MV-4-11 (cell line): ENCODE measurements at regions not wholly inside any gene's neighbourhood (a gene's known extent, or its start where the extent isn't known, plus 50 kb on each side); places are given as distances from the start of the nearest gene placed in this dataset.
"Not testable (repeated sequence)": the region's sequence is repeated elsewhere in the genome, so short reads cannot be mapped to it uniquely, and the experiment has no call there.

ENCODE experiments used
- DNase-seq: peaks from one replicate; lab custom pipeline; 2025; lab: John Stamatoyannopoulos, UW

DNA sequence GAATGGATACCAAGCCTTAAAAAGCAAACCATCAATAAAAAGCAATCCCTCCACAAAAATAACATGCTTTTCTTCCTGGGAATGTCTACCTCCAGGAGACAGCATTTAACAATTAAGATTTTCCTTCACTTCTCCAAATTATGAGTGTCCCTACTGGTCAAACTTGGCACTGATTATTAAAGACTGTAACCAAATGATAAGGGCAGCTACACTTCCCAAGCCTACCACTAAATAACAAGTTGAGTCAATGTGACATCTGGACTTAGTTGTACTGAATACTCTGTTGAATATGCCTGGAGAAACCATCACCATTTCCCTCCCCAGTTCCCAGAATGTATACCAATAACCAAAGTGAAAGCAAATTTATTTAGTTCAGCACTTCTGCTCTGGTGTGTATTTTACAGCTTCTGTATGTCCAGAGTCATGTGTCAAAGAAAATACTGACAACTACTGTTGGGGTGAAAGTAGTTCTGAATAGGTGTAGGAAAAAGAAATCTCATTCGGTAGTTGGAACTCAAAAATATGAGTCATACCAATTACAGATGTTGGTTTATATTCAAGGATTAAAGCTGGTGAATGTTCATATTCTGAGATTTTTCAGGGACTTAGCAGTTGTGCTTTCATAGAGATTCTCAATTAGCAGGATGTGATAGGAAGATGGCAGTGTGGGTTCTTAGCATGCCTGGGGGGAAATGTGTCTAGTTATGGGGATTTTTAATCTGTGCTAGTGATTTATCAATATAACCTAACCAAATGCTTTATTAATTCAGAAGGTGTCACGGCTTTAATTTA lies 1291.6 kb upstream of the GYPC start:
- no peak for DNase-seq

DNA sequence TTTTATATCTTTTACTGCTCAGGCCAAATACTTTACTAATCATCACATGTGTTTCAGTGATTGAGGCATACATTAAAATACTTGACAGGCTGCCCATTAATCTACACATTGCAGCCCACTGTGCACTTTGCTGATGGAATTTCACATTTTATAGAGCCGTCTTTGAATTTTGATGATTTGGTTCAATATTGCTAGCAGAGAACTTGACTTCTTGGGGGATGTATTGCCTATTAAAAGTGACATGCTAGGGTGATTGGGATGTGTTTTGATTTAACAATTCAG lies 1291.0 kb upstream of the GYPC start:
- no peak for DNase-seq

DNA sequence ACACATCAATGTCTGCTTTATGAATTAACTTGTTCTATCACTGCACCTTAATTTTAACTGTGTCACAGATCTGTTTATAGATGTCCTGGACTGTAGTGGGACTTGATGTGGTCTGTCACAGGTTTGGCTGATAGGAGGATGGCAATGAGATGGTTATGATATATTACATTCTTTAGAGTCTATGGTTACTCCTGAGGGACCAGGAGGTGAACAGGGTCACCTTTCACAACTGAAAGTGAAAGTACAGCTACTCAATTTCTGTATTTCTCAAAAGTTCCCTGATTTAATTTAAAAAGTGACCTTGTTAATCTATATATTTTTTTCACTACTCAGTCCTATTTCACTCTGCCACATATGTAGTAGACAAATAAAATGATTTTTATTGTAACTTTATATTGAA lies 1284.1 kb upstream of the GYPC start:
- no peak for DNase-seq

DNA sequence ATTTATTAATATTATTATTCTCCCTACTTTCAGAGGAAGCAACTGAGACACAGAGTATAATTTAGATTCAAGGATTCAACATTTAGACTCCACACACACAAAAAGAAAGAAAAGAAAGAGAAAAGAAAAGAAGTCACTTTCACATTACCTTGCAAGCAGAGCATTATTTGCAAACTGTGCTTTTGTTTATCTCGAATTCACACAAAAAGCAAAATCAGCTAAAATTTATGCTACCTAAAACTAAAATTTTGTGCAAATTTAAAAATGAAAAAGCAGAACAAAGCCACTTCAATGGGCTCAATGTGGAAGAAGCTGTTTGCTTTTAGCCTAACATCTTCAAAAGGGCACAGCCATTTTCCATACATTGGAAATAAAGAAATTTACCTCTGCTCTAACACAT lies 1282.7 kb upstream of the GYPC start:
- no peak for DNase-seq

DNA sequence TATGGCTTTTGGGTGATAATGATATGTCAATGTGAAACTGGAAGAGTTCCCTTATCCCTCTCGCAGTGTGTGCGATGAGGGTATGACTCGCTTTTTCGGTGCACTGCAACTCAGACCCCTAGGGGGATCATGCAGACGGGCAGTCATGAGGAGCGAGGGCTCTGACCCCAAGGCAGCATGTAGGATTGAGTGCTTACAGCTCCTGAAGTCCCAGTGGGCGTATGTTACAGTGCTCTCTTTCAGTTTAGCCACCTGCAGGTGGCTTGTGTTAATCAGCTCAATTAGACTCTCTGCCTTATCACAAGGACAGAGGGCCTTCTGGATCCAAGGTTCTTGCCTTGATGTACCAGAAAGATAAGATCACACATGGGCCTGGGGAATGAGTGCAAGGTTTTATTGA lies 1269.9 kb upstream of the GYPC start:
- DNase-seq = no peak

DNA sequence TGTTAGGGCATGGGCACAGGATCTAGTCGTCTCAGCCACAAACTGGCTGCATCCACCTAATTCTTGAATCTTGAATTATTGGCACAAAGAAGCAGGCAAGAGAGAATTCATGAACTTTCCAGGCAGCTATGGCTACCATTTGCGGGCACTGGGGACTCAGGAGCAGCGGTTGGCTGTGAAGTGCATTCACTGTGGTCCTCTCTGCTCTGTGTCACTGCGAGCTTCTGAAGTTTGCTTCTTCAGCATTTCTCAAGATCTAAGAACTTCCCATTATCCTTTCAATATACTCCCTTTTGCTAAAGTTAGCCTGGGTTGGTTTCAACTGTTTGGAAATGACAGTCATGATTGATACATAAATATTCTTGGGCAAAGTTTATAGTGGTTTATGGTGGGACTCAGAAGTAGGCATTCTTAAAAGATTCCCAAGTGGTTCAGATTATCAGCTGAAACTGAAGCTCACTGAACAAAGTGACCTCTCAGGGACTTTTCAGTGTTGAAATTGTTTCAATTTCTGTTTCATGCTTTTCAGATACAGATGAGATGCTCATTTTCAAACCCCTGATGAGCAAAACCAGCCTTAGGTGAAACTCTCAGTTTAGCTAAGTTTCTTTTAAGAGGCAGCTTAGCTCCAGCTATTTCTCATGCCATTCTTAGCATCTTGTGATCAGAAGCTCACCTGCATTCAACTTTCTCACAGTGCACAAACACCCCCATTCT lies 1258.3 kb upstream of the GYPC start:
- DNase-seq = no peak

DNA sequence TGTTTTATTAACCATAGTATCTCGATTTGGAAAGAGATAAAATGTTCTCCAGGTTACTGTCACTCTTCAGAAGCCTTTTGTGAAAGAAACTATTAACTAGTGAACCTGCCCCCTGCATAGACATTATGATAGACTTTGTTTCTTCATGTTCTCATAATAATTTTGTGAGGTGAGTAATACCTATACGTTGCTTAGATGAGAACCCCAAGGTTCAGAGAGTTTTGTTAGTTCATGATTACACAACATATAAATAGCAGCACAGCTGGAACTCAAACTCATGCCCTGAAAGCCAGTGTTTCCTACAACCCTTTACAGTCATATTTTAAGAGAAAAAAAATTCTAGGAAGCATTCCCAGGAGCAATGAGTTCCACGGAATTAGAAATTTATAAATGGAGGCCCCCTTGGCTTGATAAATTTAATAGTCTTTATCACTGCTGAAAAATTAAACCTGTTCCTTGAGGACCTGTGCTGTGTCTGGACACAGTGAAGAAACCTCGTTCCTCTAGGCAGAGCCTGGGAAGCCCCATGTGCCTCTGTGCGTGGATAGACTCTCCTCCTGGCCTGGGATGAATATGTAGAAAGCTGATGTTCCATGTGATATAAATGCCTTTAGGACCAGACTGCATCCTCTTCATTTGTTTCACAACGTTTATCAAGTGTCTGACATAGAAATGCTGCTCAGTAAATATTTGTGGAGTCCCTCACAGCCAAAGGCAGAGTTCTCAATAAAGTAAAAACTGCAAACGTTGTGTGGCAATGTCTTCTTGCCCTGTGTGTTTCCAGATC lies 1257.0 kb upstream of the GYPC start:
- DNase-seq = no peak

DNA sequence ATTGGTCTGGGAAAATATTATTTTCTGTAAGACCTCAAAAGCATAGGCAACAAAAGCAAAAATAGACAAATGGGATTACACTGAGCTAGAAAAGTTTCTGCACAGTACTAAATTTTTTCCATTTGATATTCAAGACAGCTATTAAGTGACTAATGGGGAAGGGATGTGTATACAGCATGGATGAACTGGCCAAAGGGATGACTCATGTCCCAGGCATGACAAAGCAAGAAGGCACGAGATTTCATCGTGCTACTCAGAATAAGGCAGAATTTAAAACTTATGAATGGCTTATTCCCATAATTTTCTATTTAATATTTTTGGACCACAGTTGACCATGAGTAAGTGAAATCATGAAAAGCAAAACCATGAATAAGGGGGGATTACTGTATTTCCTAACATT lies 1250.1 kb upstream of the GYPC start:
- no peak for DNase-seq

DNA sequence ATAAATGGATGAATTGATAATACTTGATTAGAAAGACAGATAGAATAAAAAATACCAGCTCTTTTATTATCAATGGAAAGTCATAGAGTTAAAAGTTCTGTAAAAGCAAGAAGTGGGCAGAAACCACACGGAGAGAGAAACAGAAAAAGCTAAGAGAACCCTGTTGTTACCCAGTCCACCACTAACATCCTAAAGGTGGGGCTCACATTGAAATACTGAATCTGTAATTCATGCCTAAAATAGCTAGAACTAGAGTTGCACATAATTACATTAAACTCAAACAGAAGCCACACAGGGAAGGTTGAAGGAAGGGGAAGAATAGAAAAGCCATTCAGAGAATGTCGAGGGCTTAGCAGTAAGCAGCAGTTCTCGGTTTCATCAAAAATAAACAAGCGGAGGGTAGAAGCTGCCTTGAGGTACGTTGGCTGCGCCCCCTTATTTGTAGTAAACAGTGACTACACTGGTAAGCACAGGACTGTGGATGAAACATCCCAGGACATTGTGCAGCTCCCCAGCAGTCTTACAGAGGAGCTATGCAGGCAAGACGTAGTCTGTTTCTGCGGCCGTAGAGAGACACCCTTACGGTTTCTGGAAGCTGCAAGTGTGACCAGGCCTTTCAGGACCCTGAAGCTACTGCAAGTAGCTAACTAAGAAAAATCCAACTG lies 1247.0 kb upstream of the GYPC start:
- DNase-seq = no peak

DNA sequence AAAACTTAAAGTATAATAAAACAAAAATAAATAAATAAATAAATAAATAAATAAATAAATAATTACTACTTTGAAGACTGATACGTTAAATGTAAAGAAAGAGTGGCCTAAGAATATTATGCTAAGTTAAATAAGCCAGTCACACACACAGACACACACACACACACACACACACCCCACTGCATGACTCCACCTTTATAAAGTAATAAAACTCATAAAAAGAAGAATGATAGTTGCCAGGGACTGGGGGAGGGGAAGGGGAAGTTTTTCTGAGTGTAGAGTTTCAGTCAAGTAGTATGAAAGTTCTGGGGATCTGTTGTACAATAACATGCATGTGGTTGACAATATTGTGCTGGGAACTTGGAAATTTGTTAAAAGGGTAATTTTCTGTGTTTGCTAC lies 1237.5 kb upstream of the GYPC start:
- no peak for DNase-seq

DNA sequence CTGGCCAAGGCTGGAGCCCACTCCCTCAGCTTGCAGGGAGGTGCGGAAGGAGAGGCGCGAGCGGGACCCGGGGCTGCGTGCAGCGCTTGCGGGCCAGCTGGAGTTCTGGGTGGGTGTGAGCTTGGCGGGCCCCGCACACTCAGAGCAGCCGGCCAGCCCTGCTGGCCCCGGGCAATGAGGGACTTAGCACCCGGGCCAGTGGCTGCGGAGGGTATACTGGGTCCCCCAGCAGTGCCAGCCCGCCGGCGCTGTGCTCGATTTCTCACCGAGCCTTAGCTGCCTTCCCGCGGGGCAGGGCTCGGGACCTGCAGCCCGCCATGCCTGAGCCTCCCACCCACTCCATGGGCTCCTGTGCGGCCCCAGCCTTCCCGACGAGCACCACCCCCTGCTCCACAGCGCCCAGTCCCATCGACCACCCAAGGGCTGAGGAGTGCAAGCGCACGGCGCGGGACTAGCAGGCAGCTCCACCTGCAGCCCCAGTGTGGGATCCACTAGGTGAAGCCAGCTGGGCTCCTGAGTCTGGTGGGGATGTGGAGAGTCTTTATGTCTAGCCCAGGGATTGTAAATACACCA lies 1233.7 kb upstream of the GYPC start:
- DNase-seq = not testable (repeated sequence)

DNA sequence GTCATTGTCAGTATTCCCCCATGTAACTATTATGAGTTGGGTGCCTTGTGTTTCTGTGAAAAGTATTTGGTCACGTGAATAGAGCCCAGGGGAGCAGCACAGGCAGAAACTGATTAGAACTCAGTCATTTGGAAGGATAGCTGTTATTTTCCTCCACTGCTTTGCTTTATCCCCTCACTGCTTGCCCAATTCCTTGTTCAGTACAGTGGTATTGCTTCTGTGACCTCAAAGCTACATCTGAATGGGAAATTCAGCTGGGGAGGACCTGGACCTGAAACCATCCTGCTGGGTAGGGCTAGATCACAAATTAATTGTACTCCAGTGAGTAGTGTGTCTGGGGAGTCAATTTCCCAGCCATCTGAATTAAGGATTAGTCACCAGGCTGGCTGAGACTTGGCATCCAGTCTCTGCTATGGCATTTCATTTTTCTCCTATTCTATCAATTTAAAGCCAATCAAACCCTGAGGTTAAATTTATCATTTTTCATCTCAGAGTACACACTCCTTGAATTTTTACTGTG lies 1231.6 kb upstream of the GYPC start:
- no peak for DNase-seq

DNA sequence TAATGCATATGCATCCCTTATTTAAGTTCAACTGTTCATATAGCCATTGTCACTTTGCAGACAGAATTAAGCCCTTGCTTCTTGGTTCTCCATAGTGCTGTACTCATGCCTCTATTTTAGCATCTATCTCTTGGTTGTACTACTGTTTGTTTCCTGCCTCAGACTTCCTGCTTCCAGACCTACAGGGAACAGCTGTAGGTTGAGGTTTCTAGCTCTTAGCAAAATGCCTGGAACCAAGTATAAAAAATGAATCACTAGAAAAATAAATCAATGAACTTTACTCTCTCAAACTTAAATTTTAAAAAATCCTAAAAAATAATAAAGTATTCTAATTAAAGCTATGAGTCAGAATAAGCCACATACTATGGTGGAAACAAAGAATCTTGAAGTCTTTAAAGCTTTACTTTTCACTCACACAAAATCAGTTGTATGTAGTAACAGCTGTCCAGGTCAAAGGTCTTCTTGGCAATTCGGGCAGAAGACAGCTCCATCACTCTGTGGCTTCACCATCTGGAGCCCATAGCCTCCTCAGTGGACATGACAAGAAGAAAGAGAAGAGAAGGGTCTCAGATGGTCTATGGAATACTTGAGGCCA lies 1228.1 kb upstream of the GYPC start:
- DNase-seq = no peak

DNA sequence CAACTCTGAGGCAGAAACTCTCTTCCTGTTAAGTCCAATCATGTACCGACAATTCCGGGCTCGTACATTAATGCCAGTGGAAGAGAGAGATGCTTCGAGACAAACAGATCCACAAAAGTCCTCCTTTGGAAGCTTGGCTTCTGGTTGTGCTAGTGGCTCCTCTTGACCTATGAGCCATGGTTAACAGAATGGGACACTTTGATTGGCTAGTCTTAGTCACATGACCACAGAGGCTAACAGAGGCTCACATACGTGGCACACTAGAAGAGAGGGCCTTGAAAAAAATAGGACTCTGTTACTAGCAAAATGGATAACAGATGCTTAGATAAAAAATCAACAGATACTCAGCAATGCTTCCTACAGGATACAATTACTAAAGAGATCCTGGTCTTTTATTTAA lies 1211.9 kb upstream of the GYPC start:
- no peak for DNase-seq

DNA sequence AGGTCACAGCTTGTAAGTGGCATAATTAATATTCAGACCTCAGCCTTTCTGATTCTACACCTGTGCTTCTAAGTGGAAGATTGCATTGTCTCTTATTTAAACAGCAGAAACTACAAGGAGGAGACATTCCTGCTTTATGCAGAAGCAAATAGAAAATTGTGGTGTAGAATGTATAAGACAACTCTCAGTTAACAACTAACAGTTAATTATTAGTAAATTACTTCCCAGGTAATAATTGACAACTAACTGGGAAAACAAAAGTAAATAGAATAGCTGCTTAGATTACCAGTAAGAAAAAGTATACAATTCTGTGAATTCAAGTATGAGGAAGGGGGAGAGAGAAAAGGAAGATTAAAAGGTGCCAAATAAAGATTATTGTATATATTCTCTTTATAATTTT lies 1210.5 kb upstream of the GYPC start:
- DNase-seq = no peak

DNA sequence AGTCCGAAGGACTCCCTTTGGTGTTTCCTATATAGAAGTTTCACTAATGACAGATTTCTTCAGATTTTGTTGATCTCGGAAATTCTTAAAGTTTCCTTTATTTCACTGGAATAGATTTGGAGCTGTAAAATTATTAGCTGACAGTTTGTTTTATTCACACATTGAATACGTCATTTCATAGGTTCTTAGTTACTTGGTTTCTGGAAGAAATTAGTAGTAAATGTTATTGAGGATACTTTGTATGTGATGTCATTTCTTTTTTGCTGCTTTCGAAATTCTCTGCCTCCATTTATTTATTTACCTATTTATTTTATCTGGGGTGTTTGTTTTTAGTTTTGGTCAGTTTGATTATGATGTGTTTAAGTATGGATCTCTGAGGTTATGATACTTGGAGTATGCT lies 1205.9 kb upstream of the GYPC start:
- DNase-seq = no peak

DNA sequence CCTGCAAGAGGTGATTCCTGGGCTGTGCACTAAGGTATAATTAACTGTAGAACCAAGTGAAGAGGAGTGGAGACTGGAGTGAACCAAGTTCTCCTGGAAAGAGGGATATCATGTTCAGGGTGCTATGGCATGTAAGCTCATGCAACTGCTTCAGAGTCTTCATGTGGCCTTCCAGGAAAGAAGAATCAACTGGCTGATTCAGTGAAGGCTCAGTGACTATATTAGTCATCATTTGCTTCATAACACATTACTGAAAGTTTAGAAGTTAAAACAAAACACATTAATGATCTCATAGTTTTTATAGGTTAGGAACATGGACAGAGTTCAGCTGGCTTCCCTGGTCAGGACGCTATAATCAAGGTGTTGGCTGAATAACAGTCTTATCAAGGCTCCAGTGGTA lies 1200.8 kb upstream of the GYPC start:
- no peak for DNase-seq

DNA sequence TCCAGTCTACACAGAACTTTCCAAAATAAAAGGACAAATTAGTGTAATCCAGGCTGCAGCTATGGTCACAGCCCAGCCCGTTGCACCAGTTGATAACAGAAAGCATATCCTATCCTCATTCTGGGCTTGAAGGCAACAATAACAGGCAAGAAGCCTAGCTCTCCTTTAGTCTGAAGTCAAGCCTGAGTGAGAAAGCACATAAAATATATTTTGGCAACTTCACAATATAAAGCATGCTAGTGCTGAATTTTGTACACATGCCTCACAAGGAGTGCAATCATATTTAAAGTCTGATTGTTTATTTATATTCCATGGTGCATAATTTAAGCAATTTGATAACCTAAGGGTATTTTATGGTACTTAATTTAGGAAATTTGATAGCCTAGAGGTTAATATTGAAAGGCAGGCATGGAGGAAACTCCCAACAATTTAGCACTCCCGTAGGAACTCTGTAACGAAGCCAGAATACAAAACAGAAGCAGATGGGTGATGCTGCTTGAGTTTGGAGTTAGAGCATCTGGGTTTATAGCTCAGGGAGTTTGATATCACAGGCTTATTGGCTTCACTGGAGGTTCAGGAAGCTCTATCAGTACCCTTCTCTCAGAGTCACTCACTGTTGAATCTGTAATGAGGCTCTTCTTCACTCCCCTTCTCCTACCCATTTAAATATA lies 1199.1 kb upstream of the GYPC start:
- no peak for DNase-seq

DNA sequence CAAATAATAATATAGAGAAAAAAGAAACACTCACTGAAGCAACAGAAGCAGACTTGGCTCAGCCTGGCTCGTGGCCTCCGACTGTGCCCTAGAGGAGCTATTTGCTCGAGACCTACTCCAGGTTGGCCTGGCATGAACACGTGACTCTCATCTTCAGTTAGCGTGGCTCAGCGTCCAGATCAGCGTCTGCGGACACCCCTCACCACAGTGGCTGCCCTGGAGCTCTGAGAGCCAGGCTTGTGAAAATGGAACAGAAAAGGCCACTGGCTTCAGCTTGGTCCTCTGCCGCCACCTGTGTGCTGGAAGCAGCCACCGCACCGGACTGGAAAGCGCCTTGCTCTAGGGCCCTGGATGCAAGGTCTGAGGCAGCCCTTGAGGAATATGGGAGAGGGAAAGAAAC lies 1184.0 kb upstream of the GYPC start:
- DNase-seq = no peak

DNA sequence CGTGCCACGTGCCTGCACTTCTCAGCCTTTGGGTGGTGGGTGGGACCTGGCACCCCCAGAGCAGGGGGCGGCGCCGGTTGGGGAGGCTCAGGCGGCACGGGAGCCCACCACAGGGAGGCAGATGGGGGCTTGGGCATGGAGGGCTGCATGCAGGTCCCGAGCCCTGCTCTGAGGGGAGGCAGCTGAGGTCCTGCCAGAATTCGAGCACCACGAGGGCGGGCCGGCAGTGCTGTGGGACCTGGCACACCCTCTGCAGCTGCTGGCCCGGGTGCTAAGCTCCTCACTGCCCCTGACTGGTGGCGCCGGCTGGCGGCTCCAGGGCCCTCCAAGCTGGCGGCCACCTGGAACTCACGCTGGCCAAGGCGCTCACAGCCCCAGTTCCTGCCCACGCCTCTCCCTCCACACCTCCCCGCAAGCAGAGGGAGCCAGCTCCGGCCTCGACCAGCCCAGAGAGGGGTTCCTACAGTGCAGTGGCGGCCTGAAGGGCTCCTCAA lies 1176.8 kb upstream of the GYPC start:
- DNase-seq = no peak

DNA sequence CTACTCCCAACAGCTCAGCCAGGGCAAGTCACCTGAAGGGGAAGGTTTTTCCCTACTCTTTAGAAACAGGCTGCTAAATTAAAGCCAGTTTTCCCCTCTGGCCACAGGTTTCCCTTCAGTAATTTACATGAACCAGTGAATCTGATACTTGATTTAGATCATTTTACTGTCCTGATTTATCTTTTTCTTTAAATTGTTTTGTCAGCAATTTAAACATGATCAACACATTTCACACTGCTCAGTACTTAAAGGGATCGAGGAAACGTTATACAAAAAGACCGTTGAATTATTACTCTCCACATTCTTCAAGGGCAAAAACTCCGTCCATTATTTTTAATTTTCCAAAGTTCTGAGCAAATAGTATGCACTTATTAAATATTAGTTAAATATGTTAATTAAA lies 1165.7 kb upstream of the GYPC start:
- no peak for DNase-seq
